SK-N-SH (cell line): ENCODE measurements at regions not wholly inside any gene's neighbourhood (a gene's known extent, or its start where the extent isn't known, plus 50 kb on each side); places are given as distances from the start of the nearest gene placed in this dataset.

Experiments
- CTCF ChIA-PET: fragments of 300-600, 350-600 bp; formaldehyde crosslinking; extraction: SDS; loops from one replicate; lab custom pipeline; 2021; lab: Yijun Ruan, JAX
- POLR2A ChIA-PET: fragments of 350-600 bp; sonication (Branson Sonifier 250); formaldehyde crosslinking; extraction: SDS; loops from one replicate; lab custom pipeline; 2020; ENCODE audit warnings: antibody characterized with exemption, inconsistent platforms; lab: Yijun Ruan, JAX
- DNase-seq: peaks from one replicate; pipeline ENCODE4 v3.0.0; 2012
- H2AFZ ChIP-seq: fragments of 200-600 bp; sonication (generic); 2 replicates; pipeline ENCODE4 v1.8.1; 2016; ENCODE audit warnings: antibody characterized with exemption, mild to moderate bottlenecking, low read depth
- H3F3A ChIP-seq: fragments of 200-600 bp; sonication (generic); replicated peaks from 2 replicates; pipeline ENCODE3; 2016; ENCODE audit warnings: antibody characterized with exemption, mild to moderate bottlenecking; ENCODE audit not compliant: insufficient read depth
- H3K27ac ChIP-seq, 2 experiments: fragments of 200-500 bp in 1 of 2; fragments of 200-600 bp in 1 of 2; sonication (Bioruptor generic) in 1 of 2; sonication (generic), shearing (Covaris generic) in 1 of 2; 2 replicates each; pipeline versions ENCODE4 v1.5.1 to v1.6.1; 2014 to 2016; ENCODE audit warnings: low read depth in 2 of 2, inconsistent platforms in 1 of 2, low read length in 1 of 2, mild to moderate bottlenecking in 1 of 2, mixed read lengths in 1 of 2
- H3K27me3 ChIP-seq: fragments of 200-600 bp; sonication (generic), shearing (Covaris generic); 2 replicates; pipeline ENCODE4 v1.6.1; 2016; ENCODE audit warnings: mixed run types; ENCODE audit not compliant: insufficient read depth
- H3K36me3 ChIP-seq, 2 experiments: fragments of 200-500 bp in 1 of 2; fragments of 200-600 bp in 1 of 2; sonication (Bioruptor generic) in 1 of 2; sonication (generic) in 1 of 2; replicated peaks in 1 of 2; 2 replicates each; pipeline versions ENCODE3 to v1.5.1; 2014 to 2016; ENCODE audit warnings: low read length in 1 of 2, mild to moderate bottlenecking in 1 of 2; ENCODE audit not compliant: insufficient read depth in 2 of 2, control insufficient read depth in 1 of 2
- H3K4me1 ChIP-seq, 2 experiments: fragments of 200-500 bp in 1 of 2; fragments of 200-600 bp in 1 of 2; sonication (Bioruptor generic) in 1 of 2; sonication (generic), shearing (Covaris generic) in 1 of 2; 2 replicates each; pipeline versions ENCODE4 v1.5.1 to v1.6.1; 2014 to 2016; ENCODE audit warnings: low read depth in 1 of 2, low read length in 1 of 2, mixed run types in 1 of 2; ENCODE audit not compliant: insufficient read depth in 2 of 2, control insufficient read depth in 1 of 2
- H3K4me2 ChIP-seq: fragments of 200-600 bp; sonication (generic), shearing (Covaris generic); 2 replicates; pipeline ENCODE4 v1.6.1; 2017; ENCODE audit warnings: mixed run types
- H3K4me3 ChIP-seq, 2 experiments: fragments of 200-500 bp in 1 of 2; fragments of 200-600 bp in 1 of 2; sonication (Bioruptor generic) in 1 of 2; sonication (generic), shearing (Covaris generic) in 1 of 2; 2 replicates each; pipeline versions ENCODE4 v1.5.1 to v1.8.1; 2014 to 2016; ENCODE audit warnings: low read depth in 2 of 2, inconsistent platforms in 1 of 2, low read length in 1 of 2, mild to moderate bottlenecking in 1 of 2, mixed read lengths in 1 of 2, moderate library complexity in 1 of 2
- H3K79me2 ChIP-seq: fragments of 200-600 bp; sonication (generic); 2 replicates; pipeline ENCODE4 v1.8.1; 2017; ENCODE audit warnings: mild to moderate bottlenecking; ENCODE audit not compliant: insufficient read depth
- H3K9ac ChIP-seq: fragments of 200-600 bp; sonication (generic); 2 replicates; pipeline ENCODE4 v1.6.1; 2017; ENCODE audit warnings: mixed run types
- H3K9me2 ChIP-seq: fragments of 200-600 bp; sonication (generic); 2 replicates; pipeline ENCODE4 v1.6.1; 2017; ENCODE audit warnings: mixed run types
- H3K9me3 ChIP-seq: fragments of 200-600 bp; sonication (generic); 2 replicates; pipeline ENCODE4 v1.6.1; 2017; ENCODE audit warnings: mixed run types, mild to moderate bottlenecking, moderate library complexity
- H4K20me1 ChIP-seq: fragments of 200-600 bp; sonication (generic); 2 replicates; pipeline ENCODE4 v1.6.1; 2017; ENCODE audit warnings: mild to moderate bottlenecking, mixed run types; ENCODE audit not compliant: insufficient read depth
- CTCF ChIP-seq: fragments of 200-600 bp; sonication (generic); IDR thresholded peaks from 2 replicates; pipeline ENCODE4 v1.6.1; 2017; ENCODE audit warnings: antibody characterized with exemption, mild to moderate bottlenecking, moderate library complexity
- MAX ChIP-seq: IDR thresholded peaks from 2 replicates; pipeline ENCODE4 v1.4.0; 2012; ENCODE audit warnings: low read depth
- RAD21 ChIP-seq: IDR thresholded peaks from 2 replicates; pipeline ENCODE4 v1.6.1; 2012; ENCODE audit warnings: mild to moderate bottlenecking, low read length
- SMC3 ChIP-seq: IDR thresholded peaks from 2 replicates; pipeline ENCODE4 v1.6.1; 2012; ENCODE audit warnings: low read depth, low read length, improper control_type of control experiment
- WGBS: methylation state at CpG from one replicate; pipeline ENCODE4 v1.1.6; 2017; ENCODE audit warnings: low lambda C conversion rate; 5-methylcytosine and 5-hydroxymethylcytosine counted together

GRCh38 chr17:21510686-21511362, 134.7 kb downstream of the KCNJ12 start:
- H3K79me2 ChIP-seq, result no peaks in the 10 kb centered on the region
- H3K9ac ChIP-seq, result no peak overlapping the region
- no peaks in the 10 kb centered on the region for H3K27me3 ChIP-seq
- no peak for DNase-seq
- CTCF ChIA-PET, result interaction anchor here (0.6 to 7.2 kb wide), 34 partner anchors 8 to 471 kb away, joined by 3 to 140 read pairs (median 7); partner anchors contain the start of genes DHRS7B and NATD1
- H3K4me3 ChIP-seq, result peak overlapping the region; percentile 49 to 60; a peak in 3 of 4 replicates
- H3F3A ChIP-seq, result no peaks in the 10 kb centered on the region
- no peak overlapping the region for H3K27ac ChIP-seq
- POLR2A ChIA-PET, result no interaction called here
- no peaks in the 10 kb centered on the region for H4K20me1 ChIP-seq
- no peak for TF ChIP-seq MAX
- no peaks in the 10 kb centered on the region; a peak in 1 of 4 replicates for H3K4me1 ChIP-seq
- no peaks in the 10 kb centered on the region for H3K9me3 ChIP-seq
- H3K9me2 ChIP-seq, result no peaks in the 10 kb centered on the region
- H2AFZ ChIP-seq, result peak overlapping the region; percentile 81
- H3K36me3 ChIP-seq, result no peaks in the 10 kb centered on the region
- 74% methylated on average over 14 of the region's 14 CpGs for WGBS
- H3K4me2 ChIP-seq, result peak overlapping the region; percentile 72

GRCh38 chr17:21511363-21512195, 135.4 kb downstream of the KCNJ12 start:
- Histone ChIP-seq H3K4me2 (peak overlapping the region; percentile 72), H3F3A (no peaks in the 10 kb centered on the region), H3K27ac (no peak overlapping the region), H2AFZ (peak overlapping the region; percentile 81), H3K9me3 (no peaks in the 10 kb centered on the region), H3K9ac (no peak overlapping the region), H4K20me1 (no peaks in the 10 kb centered on the region), H3K79me2 (no peaks in the 10 kb centered on the region), H3K4me1 (no peaks in the 10 kb centered on the region; a peak in 1 of 4 replicates), H3K9me2 (no peaks in the 10 kb centered on the region), H3K4me3 (peak overlapping the region; percentile 49 to 60; a peak in 3 of 4 replicates), H3K36me3 (no peaks in the 10 kb centered on the region), H3K27me3 (no peaks in the 10 kb centered on the region)
- peak; percentile 89 for DNase-seq
- TF ChIP-seq CTCF (peak; percentile 63), RAD21 (peak; percentile 75), MAX (no peak), SMC3 (peak; percentile 65)
- ChIA-PET POLR2A (no interaction called here), CTCF (interaction anchor here (0.6 to 7.2 kb wide), 44 partner anchors 9 to 472 kb away, joined by 3 to 140 read pairs (median 4); partner anchors contain the start of genes DHRS7B and NATD1)
- WGBS, result 26% methylated on average over 53 of the region's 78 CpGs
